Jurkat, Clone E6-1 (cell line): ENCODE measurements at regions not wholly inside any gene's neighbourhood (a gene's known extent, or its start where the extent isn't known, plus 50 kb on each side); places are given as distances from the start of the nearest gene placed in this dataset.

Source experiments
- DNase-seq: peaks from one replicate; pipeline ENCODE4 v3.0.0-alpha.2; 2011; ENCODE audit warnings: low read depth, low spot score
- H3K4me3 ChIP-seq: 2 replicates; pipeline ENCODE4 v1.5.1; 2011; ENCODE audit warnings: mild to moderate bottlenecking, low read length, control low read depth, moderate library complexity

DNA sequence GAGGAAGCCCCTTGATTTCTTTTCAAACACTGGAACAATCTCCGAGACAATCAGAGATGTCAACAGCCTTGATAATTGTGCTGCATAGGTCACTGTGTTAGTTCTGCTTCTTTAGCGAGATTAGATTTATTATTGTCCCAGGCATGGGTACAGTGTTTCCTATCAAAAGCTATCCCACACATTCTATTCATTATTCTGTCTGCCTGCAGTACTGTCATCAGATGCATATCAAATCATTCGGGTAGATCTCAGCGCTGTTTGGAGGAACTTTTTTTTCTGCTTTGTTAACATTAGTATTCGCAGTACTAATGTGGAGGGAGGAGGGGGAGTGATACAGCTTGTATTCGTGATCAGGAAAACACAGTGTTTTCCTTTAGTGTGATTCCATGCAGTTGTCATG lies 208.0 kb downstream of the C11orf91 start:
- DNase-seq = no peak
- no peak overlapping the region for H3K4me3 ChIP-seq

DNA sequence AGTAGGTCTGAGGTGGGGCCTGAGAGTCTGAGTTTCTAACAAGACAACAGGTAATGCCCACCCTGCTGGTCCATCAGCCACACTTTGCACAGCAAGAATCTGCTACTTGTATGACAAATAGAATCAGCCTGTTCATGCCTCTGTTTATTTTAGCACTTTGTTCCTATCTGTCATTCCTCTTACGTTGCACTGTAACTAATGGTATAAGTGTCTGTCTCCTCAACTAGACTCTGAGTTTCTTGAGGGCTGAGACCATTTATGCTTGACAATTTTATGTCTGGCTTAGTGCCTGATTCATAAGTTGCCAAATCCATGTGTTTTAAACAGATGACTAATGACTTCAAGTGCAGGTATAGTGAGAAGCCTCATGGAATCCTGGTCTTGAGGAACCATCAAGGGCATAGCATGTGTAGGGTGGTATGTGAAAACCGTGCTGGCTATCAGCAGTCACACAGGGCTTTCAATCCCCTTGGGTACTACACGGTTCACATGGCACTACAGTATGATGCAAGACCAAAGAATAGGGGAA lies 209.7 kb downstream of the C11orf91 start:
- DNase-seq = no peak
- H3K4me3 ChIP-seq = no peak overlapping the region

DNA sequence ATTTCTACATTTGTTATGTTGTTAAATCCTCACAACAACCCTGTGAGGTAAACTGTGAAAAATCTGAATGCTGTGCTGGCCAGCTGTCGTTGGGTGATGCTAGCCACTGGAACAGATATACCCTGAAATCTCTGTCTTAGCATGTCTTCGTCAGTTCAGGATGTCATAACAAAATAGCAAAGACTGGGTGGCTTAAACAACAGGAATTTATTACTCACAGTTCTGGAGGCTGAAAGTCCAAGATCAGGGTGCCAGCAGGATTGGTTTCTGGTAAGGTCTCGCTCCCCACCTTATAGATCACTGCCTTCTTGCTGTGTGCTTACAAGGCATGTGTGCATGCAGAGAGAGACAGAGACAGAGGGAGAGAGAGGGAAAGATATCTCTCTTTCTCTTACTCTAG lies 211.7 kb downstream of the C11orf91 start:
- DNase-seq = no peak
- no peak overlapping the region for H3K4me3 ChIP-seq

DNA sequence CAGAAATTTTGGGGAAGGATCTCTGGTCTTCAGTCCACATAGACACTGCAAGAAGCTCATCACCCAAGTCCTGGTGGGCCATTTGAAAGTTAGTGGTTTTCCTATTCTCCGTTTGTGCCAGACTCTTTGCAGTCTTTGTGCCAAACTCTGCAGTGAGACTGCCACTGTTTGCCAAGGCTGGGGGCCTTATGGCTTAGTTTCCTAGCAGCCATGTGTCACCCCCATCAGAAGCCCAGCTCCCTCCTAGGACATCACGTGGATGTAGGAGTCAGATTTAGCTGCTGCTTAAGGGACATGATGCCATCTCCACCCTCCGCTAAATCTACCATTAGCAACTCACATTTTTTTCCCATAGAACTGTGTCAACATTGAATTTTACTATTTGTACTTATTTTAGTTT lies 220.0 kb downstream of the C11orf91 start:
- H3K4me3 ChIP-seq = no peak overlapping the region
- no peak for DNase-seq

DNA sequence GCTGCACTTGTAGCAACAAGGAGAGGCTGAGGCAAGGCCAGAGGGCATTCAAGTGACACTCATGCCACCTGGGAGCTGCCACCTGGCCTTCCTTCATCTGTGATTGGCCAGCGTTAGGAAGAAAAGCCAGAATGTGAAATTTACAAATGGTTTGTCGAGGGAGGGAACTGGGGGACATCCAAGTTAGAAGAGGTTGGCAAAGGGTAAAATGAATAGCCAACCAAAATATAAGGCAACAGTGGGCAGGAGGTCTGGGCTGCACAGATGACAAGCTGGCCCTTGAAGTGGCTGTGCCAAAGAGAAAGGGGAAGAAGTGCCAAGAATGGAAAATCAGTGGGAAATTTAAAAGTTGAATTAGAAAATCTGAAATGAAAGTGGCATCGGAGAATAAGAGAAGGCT lies 221.4 kb downstream of the C11orf91 start:
- no peak for DNase-seq

DNA sequence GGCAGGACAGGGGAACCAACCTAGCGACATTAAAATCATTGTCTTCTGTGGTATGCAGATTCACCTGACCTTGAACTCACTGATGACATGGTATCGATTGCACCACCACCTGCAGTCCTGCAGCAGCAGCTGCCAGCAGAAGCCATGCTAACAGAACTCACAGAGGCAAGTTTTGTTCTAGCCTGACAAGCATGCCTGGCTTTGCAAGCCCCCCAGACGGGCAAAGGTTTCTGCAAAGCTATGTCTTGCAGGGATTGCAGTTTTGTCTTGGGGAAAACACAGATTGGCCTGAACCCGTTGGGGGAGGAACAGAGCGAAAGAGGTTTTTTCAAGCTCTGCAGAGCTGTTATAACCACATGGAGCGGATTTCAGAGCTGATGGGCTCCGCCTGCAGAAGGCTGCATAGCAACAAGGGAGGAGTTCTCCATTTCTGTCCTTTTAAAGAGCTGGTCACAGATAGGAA lies 221.0 kb downstream of the HIPK3 start:
- no peak overlapping the region for H3K4me3 ChIP-seq
- no peak for DNase-seq

More for the DNA sequence above, 221.4 kb downstream of the C11orf91 start:
- no peak overlapping the region for H3K4me3 ChIP-seq

DNA sequence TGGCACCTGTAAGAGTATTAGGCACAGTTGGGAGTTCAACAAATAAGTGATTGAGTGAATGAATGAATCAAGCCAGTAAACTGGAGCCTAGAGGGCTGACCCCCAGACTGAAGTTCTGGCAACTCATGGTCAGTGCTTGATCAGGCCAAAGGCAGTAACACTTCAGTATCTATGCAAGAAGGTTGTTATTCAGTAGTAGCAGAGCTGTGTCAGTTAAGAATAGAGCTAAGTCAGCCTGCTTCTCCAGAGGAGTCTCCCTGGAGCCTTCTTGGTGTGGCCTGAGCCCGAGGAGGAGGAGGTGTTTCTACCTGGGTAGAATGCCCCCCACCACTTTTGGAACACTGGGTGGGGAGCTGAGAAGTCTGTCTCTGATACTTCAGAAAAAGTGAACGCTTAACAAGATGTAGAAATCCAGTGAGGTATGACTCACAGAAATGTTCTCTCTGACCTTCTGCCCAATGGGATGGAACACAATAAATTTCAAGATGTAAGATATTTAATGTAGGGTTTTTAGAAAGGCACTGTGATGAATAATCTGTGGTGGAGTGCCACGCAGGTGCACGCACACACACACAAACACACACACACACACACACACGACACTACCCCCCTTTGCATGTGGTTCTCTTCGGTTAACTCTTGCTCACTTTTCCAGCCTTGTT lies 219.9 kb downstream of the HIPK3 start:
- DNase-seq = no peak

DNA sequence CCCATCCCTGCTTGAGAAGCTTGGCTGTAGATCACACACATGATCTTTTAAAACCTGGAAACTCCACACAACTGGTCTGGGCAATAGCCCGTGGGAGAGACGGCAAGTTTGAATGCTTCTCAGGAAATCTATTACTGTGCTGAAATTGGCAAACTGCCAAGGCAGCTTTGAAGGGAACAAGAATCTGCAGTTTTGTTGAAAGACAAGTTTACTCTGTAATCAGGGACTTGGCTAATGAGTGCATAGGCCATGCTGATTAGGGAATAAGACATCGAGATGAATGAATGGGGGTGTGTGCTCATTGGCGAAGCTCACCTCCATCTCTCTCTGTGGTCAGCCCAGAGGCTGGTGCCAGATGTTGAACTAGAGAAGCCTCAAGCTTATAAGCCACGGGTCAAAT lies 218.8 kb downstream of the HIPK3 start:
- peak; percentile 14 for DNase-seq
- H3K4me3 ChIP-seq = no peak overlapping the region

More for the DNA sequence above, 219.9 kb downstream of the HIPK3 start:
- H3K4me3 ChIP-seq = no peak overlapping the region

DNA sequence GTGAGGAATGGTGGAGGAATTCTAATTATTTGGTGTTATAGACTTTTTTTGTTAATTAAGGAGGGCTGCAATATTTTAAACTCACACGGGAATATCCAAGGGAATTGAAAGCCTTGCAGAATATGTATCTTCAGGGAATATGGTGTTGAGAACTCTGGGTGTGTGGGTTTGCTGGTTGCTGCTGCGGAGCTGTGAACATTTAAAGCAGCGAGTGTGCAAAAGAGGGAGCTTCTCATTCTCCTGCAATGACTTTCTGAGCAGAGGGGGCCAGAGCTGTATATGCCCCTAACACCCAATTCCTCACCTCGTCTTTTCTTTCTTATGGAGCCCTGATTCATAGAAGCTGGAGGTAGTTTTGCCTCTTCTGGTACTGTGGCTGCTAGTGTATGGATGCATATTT lies 217.7 kb downstream of the HIPK3 start:
- H3K4me3 ChIP-seq = no peak overlapping the region
- no peak for DNase-seq

DNA sequence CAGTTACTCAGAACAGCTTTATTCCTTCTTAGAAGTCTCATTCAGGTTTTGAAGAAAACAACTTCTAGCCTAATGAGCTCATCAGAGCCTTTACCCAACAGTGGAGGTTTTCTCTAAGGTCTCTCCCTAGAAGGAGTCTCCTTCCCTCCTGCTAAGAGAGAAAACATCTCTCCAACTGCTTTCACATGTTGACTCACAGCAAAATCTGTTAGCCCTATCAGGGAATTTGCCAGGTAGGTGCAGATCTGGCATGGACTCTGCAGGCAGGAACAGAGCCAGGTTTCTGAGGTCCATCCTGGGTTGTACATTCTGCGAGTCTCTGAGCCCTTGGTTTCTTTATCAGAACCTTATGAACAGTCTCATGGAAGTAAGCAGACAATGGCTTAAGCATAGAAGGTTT lies 214.4 kb downstream of the HIPK3 start:
- H3K4me3 ChIP-seq = no peak overlapping the region
- no peak for DNase-seq

DNA sequence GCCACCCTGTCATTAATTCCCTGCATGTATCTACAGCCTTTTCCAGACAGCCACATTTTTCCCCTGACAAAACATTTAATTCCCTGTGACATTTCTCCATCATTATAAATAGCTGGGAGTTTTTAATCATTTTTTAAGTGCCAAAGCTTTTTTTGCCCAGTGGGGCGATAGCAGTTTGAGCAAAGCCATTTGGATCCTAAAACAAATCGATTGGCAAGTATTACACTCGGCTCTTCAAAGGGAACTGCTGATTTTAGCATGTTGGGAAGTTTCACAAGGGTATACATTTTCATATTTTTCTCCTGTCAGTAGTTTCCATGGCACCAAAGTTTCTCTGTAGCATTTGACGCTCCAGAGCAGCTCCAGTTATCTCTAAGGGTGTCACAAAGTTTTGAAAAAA lies 210.8 kb downstream of the HIPK3 start:
- no peak overlapping the region for H3K4me3 ChIP-seq
- no peak for DNase-seq

DNA sequence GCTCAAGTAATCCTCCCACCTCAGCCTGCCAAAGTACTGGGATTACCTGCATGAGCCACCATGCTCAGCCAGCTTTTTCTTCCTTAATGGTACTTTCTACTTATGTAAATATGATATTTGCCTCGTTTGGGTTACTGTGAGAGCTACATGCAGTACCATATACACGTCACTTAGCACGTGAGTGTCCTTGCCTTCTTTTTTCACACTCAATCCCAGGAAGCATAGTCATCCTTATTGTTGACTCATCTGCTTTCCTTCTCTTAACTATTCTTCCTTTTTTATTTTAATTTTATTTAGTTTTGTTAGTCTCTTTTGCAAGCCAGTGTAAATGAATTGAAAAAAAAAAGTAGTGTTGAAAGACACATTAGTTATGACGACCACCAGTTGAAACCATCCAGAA lies 205.9 kb downstream of the HIPK3 start:
- DNase-seq = no peak

DNA sequence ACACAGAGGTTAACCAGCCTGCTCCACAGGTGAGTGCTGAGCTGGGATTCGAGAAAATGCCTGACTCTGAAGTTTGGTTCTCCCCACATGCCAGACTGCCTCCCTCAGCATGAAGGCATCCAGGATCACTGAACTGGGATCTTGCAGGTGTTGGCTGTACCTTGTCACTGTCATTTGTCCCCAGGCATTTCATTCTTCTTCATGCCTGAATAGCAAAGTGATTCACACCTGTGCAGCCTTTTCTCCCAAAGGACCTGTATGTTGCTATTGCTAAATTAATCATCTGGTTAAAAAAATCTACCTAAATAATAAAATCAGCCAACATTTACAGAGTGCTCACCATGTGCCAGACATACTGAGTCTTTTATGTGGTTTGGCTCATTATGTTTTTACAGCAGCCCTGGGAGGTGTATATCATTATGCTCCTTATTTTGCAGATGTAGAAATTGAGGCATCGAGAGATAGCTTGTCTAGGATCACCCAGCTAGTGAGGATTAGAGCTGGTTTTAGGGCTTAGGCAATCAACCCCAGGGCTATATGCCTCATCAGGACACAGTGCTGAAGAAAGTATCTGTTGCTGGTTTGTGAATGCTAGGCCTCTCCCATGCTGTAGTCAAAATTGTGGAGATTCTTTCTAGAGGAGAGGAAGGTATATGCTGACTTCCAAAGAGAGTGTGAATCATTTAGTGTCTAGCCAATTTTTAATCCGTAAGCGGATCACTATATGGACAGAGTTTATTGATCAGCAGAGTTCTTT lies 204.4 kb downstream of the HIPK3 start:
- peak; percentile 8 for DNase-seq
- no peak overlapping the region for H3K4me3 ChIP-seq

More for the DNA sequence above, 205.9 kb downstream of the HIPK3 start:
- no peak overlapping the region for H3K4me3 ChIP-seq

DNA sequence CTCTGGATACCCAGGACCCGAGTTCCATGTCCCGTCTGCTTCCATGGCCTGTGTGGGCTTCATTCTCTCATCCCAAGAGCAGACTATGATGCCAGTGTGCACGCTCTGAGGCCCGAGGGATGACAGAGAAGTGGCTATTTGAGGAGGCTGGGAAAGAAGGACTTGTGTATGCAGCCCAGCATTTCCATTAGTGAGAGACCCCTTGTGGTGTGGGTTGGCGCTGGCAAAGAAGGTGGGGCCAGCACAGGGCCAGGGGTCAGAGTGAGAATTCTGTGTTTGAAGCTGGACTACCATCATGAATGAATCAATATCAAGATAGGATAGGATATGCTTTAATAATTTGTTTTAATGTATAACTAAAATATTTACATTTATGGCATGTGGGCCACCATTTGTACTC lies 200.8 kb downstream of the HIPK3 start:
- no peak overlapping the region for H3K4me3 ChIP-seq
- DNase-seq = no peak

DNA sequence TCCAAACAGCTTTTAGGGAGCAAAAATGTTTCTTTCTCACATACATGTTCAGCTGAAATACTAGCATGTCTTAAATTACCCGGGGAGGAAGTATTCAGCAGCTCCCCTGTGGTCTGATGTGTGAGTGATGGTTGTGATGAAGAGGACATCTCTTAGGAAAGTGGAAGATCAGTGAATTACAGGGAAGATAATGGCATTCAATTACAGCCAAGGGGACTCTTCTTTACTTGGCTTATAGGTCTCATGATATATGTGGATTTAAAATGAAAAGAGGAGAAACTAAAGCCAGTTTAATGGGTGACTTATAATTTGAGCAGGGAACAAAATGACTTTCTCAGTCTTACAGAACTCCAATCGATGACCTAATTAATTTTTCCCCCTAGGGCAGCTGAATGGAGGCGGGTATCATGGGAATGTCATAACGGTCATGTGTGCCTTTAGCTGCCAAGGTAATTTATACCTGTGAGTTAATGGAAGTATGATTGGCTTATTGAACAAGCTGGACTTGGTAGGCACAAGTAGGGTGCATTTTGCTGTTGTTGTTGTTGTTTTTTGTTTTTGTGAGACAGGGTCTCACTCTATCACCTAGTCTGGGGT lies 198.8 kb downstream of the HIPK3 start:
- H3K4me3 ChIP-seq = no peak overlapping the region
- DNase-seq = no peak

DNA sequence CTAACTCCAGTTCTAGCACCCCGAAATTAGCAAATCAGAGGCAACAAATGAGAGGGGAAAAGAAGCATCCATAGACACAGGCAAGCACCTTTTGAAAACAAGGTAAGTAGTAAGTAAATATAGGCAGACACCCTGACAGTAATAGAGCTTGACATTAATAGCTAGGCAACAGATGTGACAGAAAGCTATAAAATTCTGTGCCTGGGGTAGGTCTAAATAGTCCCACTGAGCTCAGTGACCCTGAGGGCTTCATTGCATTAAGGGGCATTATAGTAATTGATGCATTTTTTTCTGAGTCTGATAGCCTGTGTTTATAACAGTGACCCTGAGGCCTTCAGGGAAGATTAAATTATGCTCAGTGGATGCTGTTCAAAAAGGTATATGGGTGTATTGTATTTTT lies 197.1 kb downstream of the HIPK3 start:
- H3K4me3 ChIP-seq = no peak overlapping the region
- DNase-seq = no peak

DNA sequence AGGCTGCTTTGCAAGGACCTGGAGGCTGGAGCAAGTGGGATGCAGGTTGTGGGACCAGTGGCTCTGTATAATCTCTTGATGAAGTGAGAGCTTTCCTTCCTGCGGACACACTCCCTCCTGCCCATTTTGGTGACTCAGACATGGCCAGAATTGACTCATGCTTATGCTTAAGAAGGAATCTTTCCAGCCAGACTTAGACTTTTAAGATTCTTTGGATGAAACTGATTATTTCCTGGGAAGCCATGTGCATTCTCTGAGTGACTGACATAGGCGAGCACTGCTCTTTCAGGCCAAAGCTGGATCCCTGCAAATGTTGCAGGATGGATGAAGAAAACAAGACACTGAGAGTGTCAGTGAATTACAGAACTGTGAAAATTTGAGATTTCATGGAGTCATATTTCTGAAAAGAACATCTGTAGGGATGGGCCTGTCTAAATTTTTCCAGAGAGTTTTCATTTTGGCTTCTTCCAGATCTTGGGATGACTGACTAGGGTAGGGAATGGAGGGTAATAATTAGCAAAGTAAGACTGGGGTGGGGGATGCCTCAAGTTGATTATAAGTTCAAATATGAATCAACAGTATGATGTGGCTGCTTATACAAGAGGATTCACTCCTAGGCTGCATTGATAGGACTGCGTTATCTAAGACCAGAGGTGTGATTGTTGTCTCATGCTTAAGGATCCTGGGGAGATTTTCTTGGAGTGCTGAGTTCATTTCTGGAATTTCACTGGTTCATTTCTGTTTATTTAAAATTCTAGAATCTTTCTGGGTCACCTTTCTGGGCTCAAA lies 195.8 kb downstream of the HIPK3 start:
- H3K4me3 ChIP-seq = no peak overlapping the region
- DNase-seq = no peak

DNA sequence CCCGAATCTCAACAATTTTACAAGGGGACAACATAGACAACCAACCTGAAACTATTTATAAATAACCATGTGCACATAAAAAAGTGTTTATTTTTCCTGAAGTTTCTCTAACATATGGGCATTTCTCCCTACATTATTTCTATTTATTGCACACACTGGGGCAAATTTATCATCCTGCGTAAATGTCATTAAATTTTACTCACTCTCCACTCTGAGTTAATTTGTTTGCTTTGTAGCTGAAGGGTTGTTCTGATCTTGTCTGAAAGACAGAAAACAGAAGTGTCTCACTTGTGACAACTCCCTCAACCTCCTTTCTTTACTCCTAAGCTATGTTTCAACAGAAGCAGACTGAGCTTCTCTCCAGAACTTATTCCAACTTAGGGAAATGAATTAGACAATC lies 194.2 kb downstream of the HIPK3 start:
- H3K4me3 ChIP-seq = no peak overlapping the region
- DNase-seq = no peak

DNA sequence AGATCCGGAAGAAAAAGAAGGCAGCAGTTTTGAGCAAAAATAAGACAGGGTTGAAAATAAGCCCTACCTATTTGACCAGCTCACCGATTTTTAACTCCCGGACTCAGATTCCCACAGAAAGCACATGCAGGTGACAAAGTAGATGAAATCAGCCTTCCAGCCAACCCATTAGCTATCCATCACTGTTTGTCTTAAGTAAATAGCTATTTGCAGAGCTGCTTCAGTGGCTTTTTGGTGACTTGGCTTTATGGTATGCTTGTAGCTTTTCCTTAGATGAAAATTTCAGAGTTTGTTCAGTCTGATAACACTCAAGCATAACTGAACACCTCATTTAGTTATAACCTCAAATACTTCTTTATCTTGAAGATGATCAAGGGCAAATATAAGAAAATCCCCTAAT lies 192.6 kb downstream of the HIPK3 start:
- DNase-seq = no peak
- no peak overlapping the region for H3K4me3 ChIP-seq
